A549 (cell line): ENCODE measurements at regions not wholly inside any gene's neighbourhood (a gene's known extent, or its start where the extent isn't known, plus 50 kb on each side); places are given as distances from the start of the nearest gene placed in this dataset.

Source experiments
- BHLHE40 ChIP-seq: IDR thresholded peaks from 2 replicates; pipeline ENCODE4 v1.6.1; 2012; ENCODE audit warnings: low read depth, low read length, inconsistent platforms
- CEBPB ChIP-seq, 2 experiments: fragments of >200 bp in 1 of 2; sonication (Bioruptor Twin) in 1 of 2; formaldehyde crosslinking in 1 of 2; IDR thresholded peaks; 2 replicates each; pipeline ENCODE4 v1.6.1; 2012 to 2016
- CHD4 ChIP-seq: fragments of 200-600 bp; sonication (generic); IDR thresholded peaks from 2 replicates; pipeline ENCODE4 v1.6.1; 2016; ENCODE audit warnings: antibody characterized with exemption, mild to moderate bottlenecking, borderline replicate concordance
- CTCF ChIP-seq: fragments of >200 bp; sonication (Bioruptor Twin); formaldehyde crosslinking; IDR thresholded peaks from 3 replicates; pipeline ENCODE4 v1.5.1; 2016
- EP300 ChIP-seq, 2 experiments: fragments of >200 bp; sonication (Bioruptor Twin); formaldehyde crosslinking; IDR thresholded peaks; 2 replicates in 1 of 2; 3 replicates in 1 of 2; pipeline ENCODE4 v1.6.1; 2016 to 2017
- FOSL2 ChIP-seq, 2 experiments: fragments of 450-650 bp in 1 of 2; fragments of >200 bp in 1 of 2; sonication (Bioruptor Twin) in 1 of 2; formaldehyde crosslinking; IDR thresholded peaks; 2 replicates each; pipeline versions ENCODE4 v1.5.0 to v1.6.1; 2016 to 2020; ENCODE audit warnings: mild to moderate bottlenecking in 1 of 2, moderate library complexity in 1 of 2
- GATA3 ChIP-seq: IDR thresholded peaks from 2 replicates; pipeline ENCODE4 v1.6.1; 2012; ENCODE audit warnings: borderline replicate concordance
- MAX ChIP-seq: IDR thresholded peaks from 2 replicates; pipeline ENCODE4 v1.6.1; 2012
- POLR2A ChIP-seq: IDR thresholded peaks from 2 replicates; pipeline ENCODE4 v1.6.1; 2012; ENCODE audit warnings: mild to moderate bottlenecking, low read length
- RAD21 ChIP-seq, 2 experiments: fragments of >200 bp in 1 of 2; sonication (Bioruptor Twin) in 1 of 2; formaldehyde crosslinking in 1 of 2; IDR thresholded peaks in 1 of 2; conservative IDR thresholded peaks in 1 of 2; 2 replicates in 1 of 2; 3 replicates in 1 of 2; pipeline ENCODE4 v1.6.1; 2012 to 2018; ENCODE audit warnings: inconsistent platforms in 1 of 2
- RARB ChIP-seq: fragments of 250-450 bp; sonication (Bioruptor Pico); IDR thresholded peaks from 2 replicates; pipeline ENCODE4 v1.8.0; 2021; ENCODE audit warnings: mild to moderate bottlenecking, moderate library complexity
- SREBF2 ChIP-seq: fragments of 450-650 bp; IDR thresholded peaks from 2 replicates; pipeline ENCODE4 v1.6.1; 2014; ENCODE audit warnings: mild to moderate bottlenecking, moderate library complexity

GRCh38 chr2:146890491-146890890, 954.3 kb upstream of the ACVR2A start:
- TF ChIP-seq RAD21 (conservative IDR thresholded peaks at IDR 0.05 in 1 of 2, IDR thresholded peaks at IDR 0.05 in 1 of 2) (no peak), CEBPB (IDR thresholded peaks at IDR 0.05) (no peak), EP300 (IDR thresholded peaks at IDR 0.05) (no peak), BHLHE40 (no peak), CTCF (no peak), POLR2A (no peak), RARB (no peak), SREBF2 (no peak), MAX (no peak), CHD4 (no peak), FOSL2 (IDR thresholded peaks at IDR 0.05) (no peak), FOSL2 (CRISPR knock-in tag; IDR thresholded peaks at IDR 0.05) (no peak), GATA3 (no peak)
